ENCODE measurements at regions not wholly inside any gene's neighbourhood (a gene's known extent, or its start where the extent isn't known, plus 50 kb on each side); places are given as distances from the start of the nearest gene placed in this dataset.
"Not testable (repeated sequence)": the region's sequence is repeated elsewhere in the genome, so short reads cannot be mapped to it uniquely, and the experiment has no call there.

DNA sequence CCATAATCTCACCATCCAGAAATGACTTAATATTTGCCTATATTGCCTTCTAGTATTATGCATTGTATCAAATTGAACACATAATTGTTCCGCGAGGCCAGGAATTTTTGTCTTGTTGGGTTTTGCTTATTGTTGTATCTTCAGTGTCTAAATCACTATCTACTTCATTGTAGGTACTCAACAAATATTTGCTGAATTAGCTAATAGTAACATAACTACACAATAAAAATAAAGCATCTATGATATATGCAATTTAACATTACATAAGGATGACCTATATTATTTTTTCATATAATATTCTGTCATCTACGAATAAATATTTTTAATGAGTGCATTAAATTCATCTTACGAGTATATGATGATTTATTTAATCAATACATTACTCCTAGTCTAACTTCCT is 656.3 kb downstream of the ETNK1 start:
- in situ Hi-C loops (cut with MboI; ENCODE audit: low pct_unique_long_range_greater_than_20kb, low sequenced_read_pairs), result no loop called here
- DNase-seq, result no peak

DNA sequence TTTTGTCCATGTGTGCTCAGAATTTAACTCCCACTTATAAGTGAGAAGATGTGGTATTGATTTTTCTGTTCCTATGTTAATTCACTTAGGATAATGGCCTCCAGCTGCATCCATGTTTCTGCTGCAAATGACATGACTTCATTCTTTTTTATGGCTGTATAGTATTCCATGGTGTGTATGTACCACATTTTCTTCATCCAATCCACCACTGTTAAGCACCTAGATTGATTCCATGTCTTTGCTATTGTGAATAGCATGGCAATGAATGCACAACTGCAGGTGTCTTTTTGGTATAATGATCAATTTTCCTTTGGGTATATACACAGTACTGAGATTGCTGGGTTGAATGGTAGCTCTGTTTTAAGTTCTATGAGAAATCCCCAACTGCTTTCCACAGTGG is 657.7 kb downstream of the ETNK1 start:
- in situ Hi-C loops (cut with MboI; ENCODE audit: low pct_unique_long_range_greater_than_20kb, low sequenced_read_pairs), result no loop called here
- no peak for DNase-seq

DNA sequence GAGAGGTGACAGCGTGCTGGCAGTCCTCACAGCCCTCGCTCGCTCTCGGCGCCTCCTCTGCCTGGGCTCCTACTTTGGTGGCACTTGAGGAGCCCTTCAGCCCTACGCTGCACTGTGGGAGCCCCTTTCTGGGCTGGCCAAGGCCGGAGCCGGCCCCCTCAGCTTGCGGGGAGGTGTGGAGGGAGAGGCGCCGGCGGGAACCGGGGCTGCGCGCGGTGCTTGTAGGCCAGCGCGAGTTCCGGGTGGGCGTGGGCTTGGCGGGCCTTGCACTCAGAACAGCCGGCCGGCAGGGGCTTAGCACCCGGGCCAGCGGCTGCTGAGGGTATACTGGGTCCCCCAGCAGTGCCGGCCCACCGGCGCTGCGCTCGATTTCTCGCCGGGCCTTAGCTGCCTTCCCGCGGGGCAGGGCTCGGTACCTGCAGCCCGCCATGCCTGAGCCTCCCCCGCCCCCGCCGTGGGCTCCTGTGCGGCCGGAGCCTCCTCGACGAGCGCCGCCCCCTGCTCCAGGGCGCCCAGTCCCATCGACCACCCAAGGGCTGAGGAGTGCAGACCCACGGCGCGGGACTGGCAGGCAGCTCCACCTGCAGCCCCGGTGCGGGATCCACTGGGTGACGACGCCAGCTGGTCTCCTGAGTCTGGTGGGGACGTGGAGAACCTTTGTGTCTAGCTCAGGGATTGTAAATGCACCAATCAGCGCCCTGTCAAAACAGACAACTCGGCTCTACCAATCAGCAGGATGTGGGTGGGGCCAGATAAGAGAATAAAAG is 661.0 kb downstream of the ETNK1 start:
- DNase-seq; in situ Hi-C loops (cut with MboI; ENCODE audit: low pct_unique_long_range_greater_than_20kb, low sequenced_read_pairs): not testable (repeated sequence)

DNA sequence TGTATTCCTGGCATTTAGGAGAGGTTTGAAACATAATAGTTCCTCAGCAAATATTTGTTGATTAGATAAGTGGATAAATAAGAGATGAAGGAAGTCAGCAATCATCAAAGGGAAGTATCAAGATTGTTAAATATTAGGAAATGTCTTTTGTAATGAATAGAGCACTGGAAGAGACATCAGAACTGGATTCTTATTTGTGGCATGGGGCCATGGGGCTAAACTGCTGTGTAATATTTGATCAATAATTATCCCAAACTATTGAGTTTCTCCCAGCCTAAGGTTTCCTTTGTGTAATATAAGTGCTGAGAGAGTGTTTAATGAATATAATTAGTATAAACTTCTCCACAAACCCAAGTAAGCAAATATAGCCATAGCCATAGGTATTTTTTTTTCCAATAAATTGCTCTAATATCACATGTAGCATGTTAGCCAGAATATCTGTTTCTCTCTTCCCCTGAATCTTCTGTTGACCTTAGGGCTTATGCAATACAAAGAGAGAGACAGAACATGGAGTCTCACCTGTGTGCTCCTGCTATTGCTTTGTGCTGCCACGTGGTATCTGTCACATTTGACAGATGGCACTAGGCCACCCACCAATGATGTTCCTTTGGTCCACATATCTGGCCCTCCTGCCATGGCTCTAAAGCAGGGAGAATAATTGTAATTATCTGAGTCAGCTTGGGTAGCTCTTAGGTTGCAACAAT is 658.7 kb downstream of the SOX5 start:
- DNase-seq, result no peak

DNA sequence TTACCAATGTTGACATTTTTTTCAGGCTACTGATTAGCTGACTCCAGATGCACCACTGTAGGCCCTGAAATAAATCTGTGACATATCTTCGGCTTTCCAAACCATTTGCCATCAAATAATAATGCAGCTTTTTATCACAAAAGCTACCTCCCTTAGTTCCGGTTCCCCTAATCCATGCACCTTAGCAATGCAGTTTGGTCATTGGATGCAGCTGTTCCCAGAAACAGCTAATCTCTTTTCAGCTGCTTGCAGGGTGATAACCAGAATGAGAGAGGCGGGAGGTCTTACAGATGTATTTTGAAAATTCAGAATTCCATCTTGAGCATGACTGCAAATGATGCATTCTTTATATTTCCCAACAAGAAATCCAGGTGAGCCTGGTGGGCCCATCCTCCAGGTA is 646.2 kb downstream of the SOX5 start:
- no peak for DNase-seq
- in situ Hi-C loops (cut with MboI; ENCODE audit: low pct_unique_long_range_greater_than_20kb, low sequenced_read_pairs), result no loop called here

More for the DNA sequence above, 658.7 kb downstream of the SOX5 start:
- in situ Hi-C loops (cut with MboI; ENCODE audit: low pct_unique_long_range_greater_than_20kb, low sequenced_read_pairs), result no loop called here

DNA sequence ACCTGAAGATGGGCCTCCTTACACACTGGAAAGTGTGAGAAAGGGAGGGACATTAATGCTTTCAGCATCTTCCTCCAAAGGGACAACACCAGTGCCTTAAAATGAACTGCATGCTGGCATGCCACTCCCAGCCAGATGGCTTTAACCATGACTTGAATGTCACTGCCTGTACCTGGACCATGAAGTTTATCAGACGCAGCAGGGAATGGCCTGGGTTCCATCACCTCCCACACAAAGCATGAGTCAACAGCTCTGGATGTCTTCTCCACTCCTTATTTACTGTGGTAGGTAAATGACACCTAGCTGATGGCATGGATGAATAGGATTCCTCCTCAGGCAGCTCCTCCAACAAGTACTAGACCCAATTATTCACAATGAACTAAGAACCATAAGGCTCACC is 645.6 kb downstream of the SOX5 start:
- in situ Hi-C loops (cut with MboI; ENCODE audit: low pct_unique_long_range_greater_than_20kb, low sequenced_read_pairs), result no loop called here
- no peak for DNase-seq

DNA sequence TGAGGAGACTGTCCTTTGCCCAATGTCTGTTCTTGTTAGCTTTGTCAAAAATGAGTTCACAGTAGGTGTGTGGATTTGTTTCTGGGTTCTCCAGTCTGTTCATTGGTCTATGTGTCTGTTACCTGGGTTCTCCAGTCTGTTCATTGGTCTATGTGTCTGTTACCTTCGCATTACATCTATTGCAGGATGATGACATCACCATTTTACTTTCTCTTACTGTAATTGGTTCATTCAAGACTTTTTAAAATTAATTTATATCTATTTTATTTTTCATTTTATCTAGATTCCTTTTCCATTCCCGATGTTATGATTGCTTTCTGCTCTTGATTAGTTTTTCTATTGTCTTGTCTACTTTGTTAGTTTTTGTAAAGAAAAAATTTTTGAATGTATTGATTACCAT is 615.5 kb downstream of the SOX5 start:
- in situ Hi-C loops (cut with MboI; ENCODE audit: low pct_unique_long_range_greater_than_20kb, low sequenced_read_pairs), result no loop called here
- DNase-seq, result no peak

DNA sequence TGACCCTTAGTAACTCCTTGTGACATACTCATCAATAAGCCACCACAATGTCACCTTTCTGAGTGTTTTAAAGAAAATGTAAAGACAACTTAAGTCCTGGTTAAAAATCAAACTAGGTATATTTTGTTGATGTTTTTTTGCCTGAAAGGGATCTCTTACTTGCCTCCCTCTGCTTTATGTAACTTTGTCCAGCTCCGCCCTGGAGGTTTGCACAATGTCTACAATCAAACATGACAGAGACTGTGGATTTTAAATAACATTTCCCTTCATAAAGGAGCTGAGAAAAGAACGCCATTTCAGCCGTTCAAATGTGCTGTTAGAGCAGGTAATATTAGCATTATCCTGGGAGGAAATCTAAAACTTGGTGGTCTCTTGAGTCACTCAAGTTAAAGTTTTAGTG is 613.9 kb downstream of the SOX5 start:
- in situ Hi-C loops (cut with MboI; ENCODE audit: low pct_unique_long_range_greater_than_20kb, low sequenced_read_pairs), result no loop called here

DNA sequence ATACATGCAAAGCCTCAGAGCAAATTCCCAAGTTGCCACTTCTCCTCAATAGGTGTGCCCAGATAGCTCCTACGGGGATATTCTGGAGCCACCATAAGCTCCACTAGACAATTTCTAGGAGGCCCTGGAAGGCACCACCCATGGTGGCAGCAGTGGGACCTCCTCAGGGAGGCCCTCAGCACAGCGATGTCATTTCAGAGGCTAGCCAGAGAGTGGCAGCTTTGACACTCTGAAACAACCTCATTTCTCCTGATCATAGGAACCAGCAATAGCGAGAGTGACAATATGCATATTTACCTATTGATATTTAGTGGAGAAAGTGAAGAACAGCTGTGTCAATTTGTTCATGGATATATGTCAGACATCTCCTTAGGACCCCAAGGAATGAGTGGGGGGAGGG is 612.3 kb downstream of the SOX5 start:
- in situ Hi-C loops (cut with MboI; ENCODE audit: low pct_unique_long_range_greater_than_20kb, low sequenced_read_pairs), result no loop called here

More for the DNA sequence above, 613.9 kb downstream of the SOX5 start:
- DNase-seq, result no peak

DNA sequence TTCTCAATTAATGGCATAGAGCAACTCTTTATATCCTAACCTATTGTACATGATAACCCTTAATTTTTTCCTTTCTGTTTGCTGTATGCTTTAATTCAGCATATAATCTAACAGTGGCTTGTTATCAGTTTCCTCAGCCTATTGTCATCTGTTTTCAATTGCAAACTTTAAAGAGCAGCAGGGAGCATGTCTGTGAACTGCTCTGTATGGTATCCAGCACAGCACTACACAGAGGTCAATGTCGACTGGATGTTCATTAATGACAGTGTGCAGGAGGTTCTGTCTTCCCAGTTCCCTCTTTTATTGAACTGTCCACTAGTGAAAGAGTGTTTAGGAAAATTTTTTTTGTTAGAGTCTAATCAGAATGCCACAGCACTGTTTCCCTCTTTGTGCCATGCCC is 609.1 kb downstream of the SOX5 start:
- in situ Hi-C loops (cut with MboI; ENCODE audit: low pct_unique_long_range_greater_than_20kb, low sequenced_read_pairs), result no loop called here
- DNase-seq, result no peak

More for the DNA sequence above, 612.3 kb downstream of the SOX5 start:
- DNase-seq, result no peak

DNA sequence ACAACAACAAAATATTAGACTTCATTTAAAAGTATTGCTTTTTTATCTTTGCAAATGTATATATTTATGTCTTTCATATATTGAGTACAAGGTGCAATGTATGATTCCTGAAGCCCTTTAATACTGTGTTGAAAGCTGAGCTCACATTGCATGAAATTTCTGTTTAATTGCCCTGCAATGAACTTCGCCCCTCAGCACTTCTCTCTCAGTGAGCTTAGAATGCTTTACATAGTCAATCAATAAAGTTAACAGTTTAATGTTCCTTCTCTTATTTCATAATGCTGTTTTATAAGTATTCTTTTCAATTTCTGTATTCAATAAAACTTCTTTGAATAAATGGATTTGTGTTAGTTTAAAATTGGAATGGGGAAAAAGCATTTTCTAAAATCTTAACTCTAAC is 607.1 kb downstream of the SOX5 start:
- DNase-seq, result no peak
- in situ Hi-C loops (cut with MboI; ENCODE audit: low pct_unique_long_range_greater_than_20kb, low sequenced_read_pairs), result no loop called here

DNA sequence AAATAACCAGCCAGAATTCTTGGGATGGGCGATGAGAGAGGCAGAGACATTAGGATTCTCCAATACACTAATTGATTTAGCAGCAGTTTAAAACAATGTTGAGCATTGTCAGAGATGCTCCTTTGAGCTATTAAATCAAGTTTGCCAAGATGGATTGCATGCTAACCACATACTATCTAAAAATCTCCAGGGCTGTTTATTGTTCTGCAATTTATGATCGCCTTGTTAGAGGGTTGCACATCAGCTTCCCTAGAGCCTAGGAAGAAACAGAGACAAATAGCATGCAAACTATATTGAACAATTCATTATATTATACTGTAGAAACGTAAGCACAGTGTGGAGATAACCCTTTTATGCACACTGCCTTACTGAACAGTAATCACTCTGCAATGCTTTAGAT is 599.9 kb downstream of the SOX5 start:
- in situ Hi-C loops (cut with MboI; ENCODE audit: low pct_unique_long_range_greater_than_20kb, low sequenced_read_pairs), result no loop called here
- no peak for DNase-seq

DNA sequence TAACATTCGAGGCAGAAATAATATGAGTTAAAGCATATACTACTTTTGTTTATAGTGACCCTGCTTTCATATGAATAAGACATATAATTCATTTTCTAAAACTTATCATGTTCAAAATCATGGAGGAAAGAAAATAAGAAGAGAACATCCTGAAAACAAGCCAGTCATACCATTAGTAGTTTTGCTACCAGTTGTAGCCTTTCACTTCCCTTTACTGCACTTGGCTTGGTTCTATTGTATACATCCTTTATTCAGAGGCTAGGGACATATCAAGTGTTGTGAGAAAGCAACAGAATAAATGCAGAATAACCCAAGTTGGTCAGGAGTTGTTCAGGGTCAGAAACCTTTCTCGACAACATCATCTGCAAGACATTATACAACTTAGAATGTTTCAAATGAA is 598.7 kb downstream of the SOX5 start:
- in situ Hi-C loops (cut with MboI; ENCODE audit: low pct_unique_long_range_greater_than_20kb, low sequenced_read_pairs), result no loop called here
- DNase-seq, result no peak

DNA sequence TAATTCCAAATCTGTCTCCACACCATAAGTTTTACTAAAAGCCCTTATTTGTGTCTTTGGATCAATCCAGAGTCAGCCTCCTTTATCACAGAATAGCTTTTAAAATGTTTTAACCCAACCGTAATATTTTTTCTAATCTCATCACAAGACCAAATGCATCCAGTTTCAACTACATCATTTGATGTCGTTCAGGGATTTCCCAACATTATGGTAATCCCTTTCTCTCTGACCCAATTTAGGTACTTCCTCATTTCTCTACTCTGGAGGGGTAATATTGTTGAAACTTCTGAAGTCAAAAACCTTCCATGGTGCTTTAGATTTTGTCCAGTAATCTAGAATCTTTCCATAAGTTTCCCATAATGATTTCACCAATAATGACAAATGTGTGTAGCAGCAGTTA is 596.8 kb downstream of the SOX5 start:
- in situ Hi-C loops (cut with MboI; ENCODE audit: low pct_unique_long_range_greater_than_20kb, low sequenced_read_pairs), result no loop called here
- DNase-seq, result no peak

DNA sequence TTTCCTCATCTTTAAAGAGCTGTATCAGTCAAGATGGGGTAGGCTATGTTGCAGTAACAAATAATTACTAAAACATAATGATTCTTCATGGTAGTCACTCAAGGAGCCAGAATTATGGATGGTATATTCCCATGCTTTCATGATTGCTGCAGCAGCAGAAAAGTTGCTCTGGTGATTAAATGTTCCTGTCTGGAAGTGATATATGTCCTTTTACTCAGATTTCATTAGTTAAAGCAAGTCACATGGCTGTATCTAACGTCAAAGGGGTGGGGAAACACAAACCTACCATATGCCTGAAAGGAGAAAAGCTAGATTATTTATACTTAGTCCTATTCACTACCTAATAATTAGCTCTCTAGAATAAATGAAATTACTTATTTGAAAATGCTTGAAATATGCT is 594.7 kb downstream of the SOX5 start:
- DNase-seq, result no peak
- in situ Hi-C loops (cut with MboI; ENCODE audit: low pct_unique_long_range_greater_than_20kb, low sequenced_read_pairs), result no loop called here

DNA sequence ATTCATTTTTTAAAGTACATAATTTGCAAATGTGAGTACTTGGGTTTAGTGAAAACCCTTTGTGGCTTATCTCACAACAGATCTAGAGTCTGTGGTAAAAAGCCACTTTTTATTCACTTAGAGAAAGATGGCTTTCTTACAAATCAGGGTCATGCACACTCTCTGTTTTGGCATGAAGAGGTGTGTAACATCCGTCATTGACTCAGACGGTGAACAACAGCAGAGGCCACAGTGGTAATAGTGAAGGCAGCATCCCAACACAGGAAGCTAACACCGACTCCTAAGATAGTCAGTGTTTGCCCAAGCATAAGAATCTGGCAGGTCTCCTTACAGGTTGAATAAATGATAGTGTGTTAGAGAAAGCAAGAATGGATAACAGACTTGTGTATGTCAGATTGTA is 593.0 kb downstream of the SOX5 start:
- no peak for DNase-seq
- in situ Hi-C loops (cut with MboI; ENCODE audit: low pct_unique_long_range_greater_than_20kb, low sequenced_read_pairs), result no loop called here

DNA sequence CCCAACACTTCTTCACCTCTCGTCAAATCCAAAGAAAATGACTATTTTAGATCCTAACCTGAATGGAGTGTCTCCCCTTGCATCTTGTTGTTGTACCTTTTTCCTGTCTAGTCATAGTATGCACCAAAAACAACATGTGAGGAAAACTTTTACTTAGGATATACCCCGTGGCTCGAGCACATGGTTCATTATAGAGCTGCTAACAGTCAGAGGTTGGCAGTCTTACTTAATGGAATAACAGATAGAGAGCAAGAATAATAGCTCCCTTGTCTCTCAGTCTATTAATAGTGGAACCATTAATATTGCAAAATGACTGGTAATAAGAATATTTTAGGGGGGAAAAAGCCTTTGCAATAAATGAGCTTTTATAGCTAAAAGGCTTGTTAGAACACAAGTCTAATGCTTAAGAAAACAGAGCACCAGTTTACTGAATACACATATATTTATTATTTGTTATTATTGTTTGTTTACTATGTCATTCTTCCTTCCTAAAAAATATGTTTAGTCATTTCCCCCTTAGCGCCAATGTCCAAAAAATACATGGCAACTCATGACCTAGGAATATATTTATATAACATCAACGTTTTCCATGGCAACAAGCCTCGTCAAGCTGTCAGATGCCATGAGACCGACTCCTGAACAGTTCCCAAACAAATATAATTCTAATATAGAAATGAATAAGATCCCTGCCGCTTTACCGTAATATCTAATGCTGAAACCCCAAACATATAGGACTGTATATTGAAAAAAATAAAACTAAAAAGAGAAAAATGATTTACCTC is 592.4 kb downstream of the SOX5 start:
- in situ Hi-C loops (cut with MboI; ENCODE audit: low pct_unique_long_range_greater_than_20kb, low sequenced_read_pairs), result no loop called here

DNA sequence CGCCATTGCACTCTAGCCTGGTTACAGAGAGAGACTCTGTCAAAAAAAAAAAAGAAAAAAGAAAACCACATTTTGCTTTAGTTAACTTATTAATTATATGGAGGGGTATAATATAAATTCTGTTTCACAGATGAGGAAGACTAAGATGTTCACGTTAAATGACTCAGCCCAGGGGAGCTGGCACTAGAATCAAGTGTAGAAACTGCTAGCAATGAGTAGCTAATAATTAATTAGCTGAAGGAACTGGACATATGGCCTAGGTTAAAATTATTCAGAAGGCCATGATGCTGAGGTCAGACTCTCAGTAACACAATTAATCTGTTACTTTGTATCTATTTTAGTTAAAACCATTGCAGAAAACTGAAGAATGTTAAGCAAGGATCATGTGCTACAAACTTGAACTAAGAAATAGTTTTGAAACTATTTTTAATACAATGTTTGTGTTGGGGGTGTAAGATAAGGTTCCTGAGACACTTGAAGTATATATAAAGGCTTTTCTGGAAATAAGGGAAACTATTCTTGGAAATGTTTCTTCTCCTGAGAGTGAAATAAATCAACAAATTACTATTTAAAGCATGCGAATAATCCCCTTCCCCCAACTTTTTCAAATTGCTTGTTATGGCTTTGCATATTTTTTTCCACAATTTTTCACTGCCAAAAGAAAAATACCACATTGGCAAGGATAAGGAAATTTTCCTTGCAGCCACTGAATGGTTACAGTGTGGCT is 589.3 kb downstream of the SOX5 start:
- in situ Hi-C loops (cut with MboI; ENCODE audit: low pct_unique_long_range_greater_than_20kb, low sequenced_read_pairs), result no loop called here
- no peak for DNase-seq

More for the DNA sequence above, 592.4 kb downstream of the SOX5 start:
- DNase-seq, result no peak

DNA sequence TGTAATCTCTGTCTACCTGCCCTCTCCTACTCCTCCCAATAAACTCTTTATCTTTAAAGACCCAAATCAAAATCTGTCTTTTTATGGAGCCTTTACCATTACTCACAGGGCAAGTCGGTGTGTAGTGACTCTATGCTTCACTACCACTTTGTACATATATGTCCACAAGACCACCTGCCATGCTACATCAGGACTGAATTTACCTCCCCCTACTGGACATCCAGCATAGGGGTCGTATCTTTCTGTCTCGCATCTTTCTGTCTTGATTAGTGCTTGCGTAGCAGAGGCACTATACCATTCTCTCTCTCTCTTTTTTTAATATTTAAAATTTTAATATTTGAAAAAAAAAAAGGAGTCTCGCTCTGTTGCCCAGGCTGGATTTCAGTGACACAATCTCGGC is 587.5 kb downstream of the SOX5 start:
- in situ Hi-C loops (cut with MboI; ENCODE audit: low pct_unique_long_range_greater_than_20kb, low sequenced_read_pairs), result no loop called here
- DNase-seq, result no peak

Measured in KBM-7 (cell line).